CD8-positive, alpha-beta memory T cell (primary cell): ENCODE measurements at regions not wholly inside any gene's neighbourhood (a gene's known extent, or its start where the extent isn't known, plus 50 kb on each side); places are given as distances from the start of the nearest gene placed in this dataset.
"Not testable (repeated sequence)": the region's sequence is repeated elsewhere in the genome, so short reads cannot be mapped to it uniquely, and the experiment has no call there.

Experiments used
- CTCF ChIA-PET: fragments of 350-600 bp; sonication (Branson Sonifier 250); formaldehyde crosslinking; loops from one replicate; lab custom pipeline; 2021; ENCODE audit warnings: antibody characterized with exemption; lab: Charles Lee
- POLR2A ChIA-PET: fragments of 350-600 bp; sonication (Branson Sonifier 250); formaldehyde crosslinking; loops from one replicate; lab custom pipeline; 2021; ENCODE audit warnings: antibody characterized with exemption; lab: Charles Lee
- DNase-seq, 5 donors: peaks; one replicate each; pipeline versions ENCODE4 v3.0.0 to v3.0.0-alpha.2; 2020 to 2022; ENCODE audit warnings: mixed read lengths in 1 of 5
- H3K27ac ChIP-seq: one replicate; pipeline ENCODE4 v1.7.0; 2013; ENCODE audit warnings: low read depth, mild to moderate bottlenecking, low read length, moderate library complexity
- H3K27me3 ChIP-seq: 2 replicates; pipeline ENCODE4 v1.7.0; 2013; ENCODE audit warnings: low read length, mild to moderate bottlenecking; ENCODE audit not compliant: insufficient read depth, poor library complexity, severe bottlenecking
- H3K36me3 ChIP-seq: 2 replicates; pipeline ENCODE4 v1.7.0; 2013; ENCODE audit warnings: mild to moderate bottlenecking, low read length, moderate library complexity; ENCODE audit not compliant: insufficient read depth
- H3K4me1 ChIP-seq: 2 replicates; pipeline ENCODE4 v1.7.0; 2013; ENCODE audit warnings: mild to moderate bottlenecking, low read length, moderate library complexity; ENCODE audit not compliant: insufficient read depth
- H3K4me3 ChIP-seq: 2 replicates; pipeline ENCODE4 v1.7.0; 2013; ENCODE audit warnings: mild to moderate bottlenecking, low read length
- H3K9me3 ChIP-seq: 2 replicates; pipeline ENCODE4 v1.7.0; 2013; ENCODE audit warnings: mild to moderate bottlenecking, low read length
- H3K27ac Mint-ChIP-seq, 8 donors: one replicate each; pipeline ENCODE4 v1.8.0; 2020 to 2021; ENCODE audit warnings: mixed read lengths in 8 of 8, mild to moderate bottlenecking in 6 of 8, inconsistent platforms in 3 of 8, moderate library complexity in 3 of 8
- H3K27me3 Mint-ChIP-seq, 2 donors: one replicate each; pipeline ENCODE4 v1.8.0; 2020 to 2021; ENCODE audit warnings: mixed read lengths in 2 of 2, mild to moderate bottlenecking in 1 of 2, moderate library complexity in 1 of 2
- H3K36me3 Mint-ChIP-seq, 3 donors: one replicate each; pipeline ENCODE4 v1.8.0; 2020 to 2021; ENCODE audit warnings: mixed read lengths in 3 of 3, inconsistent platforms in 1 of 3, mild to moderate bottlenecking in 1 of 3
- H3K4me1 Mint-ChIP-seq, 3 donors: one replicate each; pipeline ENCODE4 v1.8.0; 2020 to 2021; ENCODE audit warnings: mixed read lengths in 3 of 3, inconsistent platforms in 1 of 3, mild to moderate bottlenecking in 1 of 3
- H3K4me3 Mint-ChIP-seq, 7 donors: one replicate each; pipeline ENCODE4 v1.8.0; 2020 to 2021; ENCODE audit warnings: mixed read lengths in 7 of 7, mild to moderate bottlenecking in 6 of 7, moderate library complexity in 4 of 7, inconsistent platforms in 2 of 7
- H3K9me3 Mint-ChIP-seq, 5 donors: one replicate each; pipeline ENCODE4 v1.8.0; 2020 to 2022; ENCODE audit warnings: mixed read lengths in 5 of 5, mild to moderate bottlenecking in 3 of 5, moderate library complexity in 2 of 5, inconsistent platforms in 1 of 5

GRCh38 chr14:40336846-40337245 is 904.6 kb upstream of the FBXO33 start:
- no peaks in the 10 kb centered on the region for H3K36me3 ChIP-seq
- POLR2A ChIA-PET = no interaction called here
- no peaks in the 10 kb centered on the region for H3K4me1 ChIP-seq
- no peaks in the 10 kb centered on the region for H3K9me3 ChIP-seq
- Mint-ChIP-seq H3K27ac (no peak overlapping the region), H3K27me3 (no peaks in the 10 kb centered on the region), H3K36me3 (no peaks in the 10 kb centered on the region), H3K4me3 (no peak overlapping the region), H3K4me1 (no peaks in the 10 kb centered on the region), H3K9me3 (peaks cover 0 to 9% (median 5%) of the 10 kb centered on the region in 5 donors)
- no peak overlapping the region for H3K4me3 ChIP-seq
- no peak for DNase-seq
- H3K27ac ChIP-seq = no peak overlapping the region
- no peaks in the 10 kb centered on the region for H3K27me3 ChIP-seq
- CTCF ChIA-PET = no interaction called here

- H3K27me3 Mint-ChIP-seq, H3K9me3 ChIP-seq, POLR2A ChIA-PET, H3K4me3 ChIP-seq, H3K36me3 Mint-ChIP-seq, H3K4me1 Mint-ChIP-seq, H3K4me1 ChIP-seq, H3K36me3 ChIP-seq, H3K27ac Mint-ChIP-seq, H3K4me3 Mint-ChIP-seq, H3K27me3 ChIP-seq, CTCF ChIA-PET, H3K27ac ChIP-seq, DNase-seq: not testable (repeated sequence)
- peaks cover 6 to 16% (median 7%) of the 10 kb centered on the region in 5 donors for H3K9me3 Mint-ChIP-seq
These were observed 894.3 kb upstream of the FBXO33 start for GRCh38 chr14:40326519-40326918.

GRCh38 chr14:40318211-40318719 is 886.0 kb upstream of the FBXO33 start:
- Mint-ChIP-seq H3K27ac (no peak overlapping the region), H3K4me1 (no peaks in the 10 kb centered on the region), H3K4me3 (no peak overlapping the region), H3K36me3 (no peaks in the 10 kb centered on the region), H3K27me3 (peaks cover 0 to 1% of the 10 kb centered on the region in 2 donors), H3K9me3 (peaks cover 0 to 14% (median 7%) of the 10 kb centered on the region in 5 donors)
- CTCF ChIA-PET = no interaction called here
- no peak for DNase-seq
- Histone ChIP-seq H3K9me3 (no peaks in the 10 kb centered on the region), H3K36me3 (no peaks in the 10 kb centered on the region), H3K4me1 (no peaks in the 10 kb centered on the region), H3K4me3 (no peak overlapping the region), H3K27me3 (no peaks in the 10 kb centered on the region), H3K27ac (no peak overlapping the region)
- POLR2A ChIA-PET = no interaction called here

GRCh38 chr14:40317690-40318089 is 885.5 kb upstream of the FBXO33 start:
- Histone ChIP-seq H3K4me1 (no peaks in the 10 kb centered on the region), H3K4me3 (no peak overlapping the region), H3K27me3 (no peaks in the 10 kb centered on the region), H3K9me3 (no peaks in the 10 kb centered on the region), H3K27ac (no peak overlapping the region), H3K36me3 (no peaks in the 10 kb centered on the region)
- Mint-ChIP-seq H3K36me3 (no peaks in the 10 kb centered on the region), H3K9me3 (peaks cover 0 to 15% (median 7%) of the 10 kb centered on the region in 5 donors), H3K4me1 (no peaks in the 10 kb centered on the region), H3K4me3 (no peak overlapping the region), H3K27ac (no peak overlapping the region), H3K27me3 (peaks cover 0 to 1% of the 10 kb centered on the region in 2 donors)
- ChIA-PET CTCF (no interaction called here), POLR2A (no interaction called here)
- no peak for DNase-seq

- DNase-seq = no peak
- no peaks in the 10 kb centered on the region for H3K27me3 ChIP-seq
- no peaks in the 10 kb centered on the region for H3K36me3 ChIP-seq
- POLR2A ChIA-PET = no interaction called here
- H3K4me3 ChIP-seq = no peak overlapping the region
- H3K9me3 ChIP-seq = no peaks in the 10 kb centered on the region
- no peak overlapping the region for H3K4me3 Mint-ChIP-seq
- H3K36me3 Mint-ChIP-seq = no peaks in the 10 kb centered on the region
- H3K4me1 Mint-ChIP-seq = no peaks in the 10 kb centered on the region
- no peaks in the 10 kb centered on the region for H3K4me1 ChIP-seq
- peaks cover 0 to 7% (median 2%) of the 10 kb centered on the region in 5 donors for H3K9me3 Mint-ChIP-seq
- CTCF ChIA-PET = no interaction called here
- H3K27ac Mint-ChIP-seq = no peak overlapping the region
- no peaks in the 10 kb centered on the region for H3K27me3 Mint-ChIP-seq
- no peak overlapping the region for H3K27ac ChIP-seq
These were observed 880.1 kb upstream of the FBXO33 start for GRCh38 chr14:40312296-40312695.

DNA sequence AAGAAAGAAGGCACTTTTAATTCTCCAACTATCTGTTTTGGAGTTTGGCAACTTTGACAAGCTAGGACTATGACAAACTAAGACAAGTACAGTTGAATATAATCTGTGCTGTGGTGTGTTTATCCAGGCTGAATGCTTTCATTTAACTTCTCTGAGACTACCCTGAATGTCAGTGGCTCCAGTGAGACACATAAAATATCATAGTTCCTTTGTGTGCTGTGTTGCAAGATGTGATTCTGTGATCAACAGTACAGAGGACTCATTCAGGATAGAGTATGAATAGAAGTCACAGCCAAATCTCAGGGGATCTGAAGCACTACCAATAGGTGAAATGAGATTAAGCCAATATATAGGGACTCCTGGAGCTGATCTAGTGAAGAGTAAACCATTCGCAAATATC is 876.9 kb upstream of the FBXO33 start:
- no peaks in the 10 kb centered on the region for H3K4me1 ChIP-seq
- H3K36me3 Mint-ChIP-seq = no peaks in the 10 kb centered on the region
- H3K4me3 ChIP-seq = no peak overlapping the region
- H3K4me1 Mint-ChIP-seq = no peaks in the 10 kb centered on the region
- no peak overlapping the region for H3K4me3 Mint-ChIP-seq
- H3K36me3 ChIP-seq = no peaks in the 10 kb centered on the region
- ChIA-PET CTCF (no interaction called here), POLR2A (no interaction called here)
- H3K27me3 Mint-ChIP-seq = no peaks in the 10 kb centered on the region
- H3K9me3 Mint-ChIP-seq = peaks cover 0 to 11% (median 5%) of the 10 kb centered on the region in 5 donors
- DNase-seq = no peak
- no peaks in the 10 kb centered on the region for H3K27me3 ChIP-seq
- no peak overlapping the region for H3K27ac Mint-ChIP-seq
- no peaks in the 10 kb centered on the region for H3K9me3 ChIP-seq
- no peak overlapping the region for H3K27ac ChIP-seq

GRCh38 chr14:40308240-40308639 is 876.0 kb upstream of the FBXO33 start:
- Histone ChIP-seq H3K36me3 (no peaks in the 10 kb centered on the region), H3K4me1 (no peaks in the 10 kb centered on the region), H3K9me3 (no peaks in the 10 kb centered on the region), H3K27ac (no peak overlapping the region), H3K27me3 (no peaks in the 10 kb centered on the region), H3K4me3 (no peak overlapping the region)
- H3K27me3 Mint-ChIP-seq = no peaks in the 10 kb centered on the region
- peaks cover 0 to 11% (median 5%) of the 10 kb centered on the region in 5 donors for H3K9me3 Mint-ChIP-seq
- no peak overlapping the region for H3K27ac Mint-ChIP-seq
- ChIA-PET CTCF (no interaction called here), POLR2A (no interaction called here)
- no peaks in the 10 kb centered on the region for H3K4me1 Mint-ChIP-seq
- DNase-seq = no peak
- H3K36me3 Mint-ChIP-seq = no peaks in the 10 kb centered on the region
- H3K4me3 Mint-ChIP-seq = no peak overlapping the region

DNA sequence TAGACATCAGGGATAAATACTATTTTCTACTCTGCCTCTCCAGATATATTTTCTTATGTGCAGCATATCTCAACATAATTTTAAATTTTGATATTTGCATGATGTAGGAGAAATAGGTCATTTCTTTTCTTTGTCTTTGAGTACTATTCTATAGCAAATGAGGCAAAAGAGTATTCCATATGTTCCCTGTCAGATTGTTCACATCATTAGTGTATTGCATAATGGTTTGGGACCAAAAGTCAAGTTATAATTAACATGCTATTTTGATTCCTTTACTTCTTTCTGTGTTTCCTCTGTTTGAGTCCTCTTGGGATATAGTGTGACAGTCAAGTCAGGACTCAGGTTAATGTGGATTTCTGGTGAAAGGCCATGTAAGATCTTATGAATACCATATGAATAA is 864.6 kb upstream of the FBXO33 start:
- no peaks in the 10 kb centered on the region for H3K36me3 Mint-ChIP-seq
- H3K9me3 Mint-ChIP-seq = peaks cover 7 to 23% (median 10%) of the 10 kb centered on the region in 5 donors
- POLR2A ChIA-PET = no interaction called here
- Histone ChIP-seq H3K27me3 (no peaks in the 10 kb centered on the region), H3K4me3 (no peak overlapping the region), H3K36me3 (no peaks in the 10 kb centered on the region), H3K9me3 (no peaks in the 10 kb centered on the region), H3K4me1 (no peaks in the 10 kb centered on the region), H3K27ac (no peak overlapping the region)
- no peak for DNase-seq
- H3K27ac Mint-ChIP-seq = no peak overlapping the region
- H3K4me3 Mint-ChIP-seq = no peak overlapping the region
- CTCF ChIA-PET = no interaction called here
- H3K4me1 Mint-ChIP-seq = no peaks in the 10 kb centered on the region
- H3K27me3 Mint-ChIP-seq = no peaks in the 10 kb centered on the region

GRCh38 chr14:40292664-40293063 is 860.4 kb upstream of the FBXO33 start:
- Mint-ChIP-seq H3K27ac (no peak overlapping the region), H3K27me3 (no peaks in the 10 kb centered on the region), H3K4me3 (no peak overlapping the region), H3K36me3 (no peaks in the 10 kb centered on the region), H3K9me3 (peaks cover 8 to 26% (median 14%) of the 10 kb centered on the region in 5 donors), H3K4me1 (no peaks in the 10 kb centered on the region)
- Histone ChIP-seq H3K4me3 (no peak overlapping the region), H3K27ac (no peak overlapping the region), H3K4me1 (no peaks in the 10 kb centered on the region), H3K36me3 (no peaks in the 10 kb centered on the region), H3K27me3 (no peaks in the 10 kb centered on the region), H3K9me3 (no peaks in the 10 kb centered on the region)
- ChIA-PET POLR2A (no interaction called here), CTCF (no interaction called here)
- DNase-seq = no peak
